ENCODE measurements at regions not wholly inside any gene's neighbourhood (a gene's known extent, or its start where the extent isn't known, plus 50 kb on each side); places are given as distances from the start of the nearest gene placed in this dataset.
"Not testable (repeated sequence)": the region's sequence is repeated elsewhere in the genome, so short reads cannot be mapped to it uniquely, and the experiment has no call there.

- no peak for DNase-seq
- Mint-ChIP-seq H3K4me1 (no peaks in the 10 kb centered on the region), H3K9me3 (peaks cover 0 to 5% (median 0%) of the 10 kb centered on the region in 7 donors), H3K36me3 (no peaks in the 10 kb centered on the region), H3K27me3 (no peaks in the 10 kb centered on the region), H3K4me3 (no peak overlapping the region), H3K27ac (no peak overlapping the region)
- no peak for ATAC-seq (ENCODE audit: low read depth in 2 of 2)
- Histone ChIP-seq H3K4me3 (ENCODE audit: low read depth, low read length) (no peak overlapping the region), H3K9me3 (ENCODE audit: control insufficient read depth in 2 of 2, low read length in 2 of 2) (peaks cover 0 to 5% of the 10 kb centered on the region in 2 experiments), H3K27me3 (ENCODE audit: control insufficient read depth, insufficient read depth, low read length) (no peaks in the 10 kb centered on the region), H3K36me3 (ENCODE audit: control insufficient read depth, insufficient read depth, low read length) (no peaks in the 10 kb centered on the region), H3K4me1 (ENCODE audit: control insufficient read depth, insufficient read depth, low read length, poor library complexity, severe bottlenecking) (no peaks in the 10 kb centered on the region), H3K27ac (ENCODE audit: insufficient read depth, low read length, poor library complexity, severe bottlenecking) (no peak overlapping the region)
Observed at GRCh38 chr15:20294651-20295237, 246.9 kb downstream of the GOLGA6L6 start.

GRCh38 chr15:20292422-20293005, 249.1 kb downstream of the GOLGA6L6 start:
- DNase-seq, result not testable (repeated sequence)

GRCh38 chr15:20291616-20292015, 250.0 kb downstream of the GOLGA6L6 start:
- not testable (repeated sequence) for H3K4me1 Mint-ChIP-seq; H3K36me3 ChIP-seq (ENCODE audit: control insufficient read depth, insufficient read depth, low read length); H3K36me3 Mint-ChIP-seq

More at GRCh38 chr15:20292422-20293005, 249.1 kb downstream of the GOLGA6L6 start:
- ATAC-seq (ENCODE audit: low read depth in 2 of 2); H3K4me3 ChIP-seq (ENCODE audit: low read depth, low read length); H3K36me3 ChIP-seq (ENCODE audit: control insufficient read depth, insufficient read depth, low read length); H3K9me3 Mint-ChIP-seq; H3K27me3 Mint-ChIP-seq; H3K27me3 ChIP-seq (ENCODE audit: control insufficient read depth, insufficient read depth, low read length); H3K9me3 ChIP-seq (ENCODE audit: control insufficient read depth in 2 of 2, low read length in 2 of 2); H3K36me3 Mint-ChIP-seq; H3K27ac Mint-ChIP-seq; H3K4me1 ChIP-seq (ENCODE audit: control insufficient read depth, insufficient read depth, low read length, poor library complexity, severe bottlenecking); H3K4me1 Mint-ChIP-seq; H3K4me3 Mint-ChIP-seq; H3K27ac ChIP-seq (ENCODE audit: insufficient read depth, low read length, poor library complexity, severe bottlenecking): not testable (repeated sequence)

GRCh38 chr15:20290606-20291005, 251.0 kb downstream of the GOLGA6L6 start:
- H3K4me1 ChIP-seq (ENCODE audit: control insufficient read depth, insufficient read depth, low read length, poor library complexity, severe bottlenecking); H3K9me3 Mint-ChIP-seq; H3K4me3 ChIP-seq (ENCODE audit: low read depth, low read length); H3K27ac Mint-ChIP-seq; ATAC-seq (ENCODE audit: low read depth in 2 of 2); H3K27me3 Mint-ChIP-seq; H3K4me1 Mint-ChIP-seq; H3K27ac ChIP-seq (ENCODE audit: insufficient read depth, low read length, poor library complexity, severe bottlenecking); H3K9me3 ChIP-seq (ENCODE audit: control insufficient read depth in 2 of 2, low read length in 2 of 2); H3K27me3 ChIP-seq (ENCODE audit: control insufficient read depth, insufficient read depth, low read length); DNase-seq; H3K36me3 Mint-ChIP-seq; H3K36me3 ChIP-seq (ENCODE audit: control insufficient read depth, insufficient read depth, low read length); H3K4me3 Mint-ChIP-seq: not testable (repeated sequence)

More at GRCh38 chr15:20291616-20292015, 250.0 kb downstream of the GOLGA6L6 start:
- not testable (repeated sequence) for H3K27me3 Mint-ChIP-seq; H3K27ac Mint-ChIP-seq; H3K9me3 Mint-ChIP-seq; H3K9me3 ChIP-seq (ENCODE audit: control insufficient read depth in 2 of 2, low read length in 2 of 2); H3K27me3 ChIP-seq (ENCODE audit: control insufficient read depth, insufficient read depth, low read length); DNase-seq; H3K4me3 ChIP-seq (ENCODE audit: low read depth, low read length); H3K4me1 ChIP-seq (ENCODE audit: control insufficient read depth, insufficient read depth, low read length, poor library complexity, severe bottlenecking); H3K27ac ChIP-seq (ENCODE audit: insufficient read depth, low read length, poor library complexity, severe bottlenecking); ATAC-seq (ENCODE audit: low read depth in 2 of 2); H3K4me3 Mint-ChIP-seq

GRCh38 chr15:20289538-20290103, 252.0 kb downstream of the GOLGA6L6 start:
- not testable (repeated sequence) for H3K27ac Mint-ChIP-seq; H3K4me1 Mint-ChIP-seq; H3K27ac ChIP-seq (ENCODE audit: insufficient read depth, low read length, poor library complexity, severe bottlenecking); DNase-seq; H3K9me3 ChIP-seq (ENCODE audit: control insufficient read depth in 2 of 2, low read length in 2 of 2); H3K4me3 ChIP-seq (ENCODE audit: low read depth, low read length); ATAC-seq (ENCODE audit: low read depth in 2 of 2); H3K27me3 ChIP-seq (ENCODE audit: control insufficient read depth, insufficient read depth, low read length); H3K4me1 ChIP-seq (ENCODE audit: control insufficient read depth, insufficient read depth, low read length, poor library complexity, severe bottlenecking); H3K36me3 Mint-ChIP-seq; H3K4me3 Mint-ChIP-seq; H3K36me3 ChIP-seq (ENCODE audit: control insufficient read depth, insufficient read depth, low read length); H3K27me3 Mint-ChIP-seq; H3K9me3 Mint-ChIP-seq

- not testable (repeated sequence) for ATAC-seq (ENCODE audit: low read depth in 2 of 2); DNase-seq; H3K4me3 Mint-ChIP-seq
Observed at GRCh38 chr15:20288800-20289537, 252.6 kb downstream of the GOLGA6L6 start.

GRCh38 chr15:20286559-20286958, 255.0 kb downstream of the GOLGA6L6 start:
- H3K4me1 Mint-ChIP-seq; H3K27me3 Mint-ChIP-seq; H3K27ac Mint-ChIP-seq; DNase-seq; H3K27ac ChIP-seq (ENCODE audit: insufficient read depth, low read length, poor library complexity, severe bottlenecking); H3K4me3 Mint-ChIP-seq; H3K36me3 Mint-ChIP-seq; ATAC-seq (ENCODE audit: low read depth in 2 of 2); H3K27me3 ChIP-seq (ENCODE audit: control insufficient read depth, insufficient read depth, low read length); H3K4me1 ChIP-seq (ENCODE audit: control insufficient read depth, insufficient read depth, low read length, poor library complexity, severe bottlenecking); H3K9me3 Mint-ChIP-seq; H3K4me3 ChIP-seq (ENCODE audit: low read depth, low read length); H3K36me3 ChIP-seq (ENCODE audit: control insufficient read depth, insufficient read depth, low read length); H3K9me3 ChIP-seq (ENCODE audit: control insufficient read depth in 2 of 2, low read length in 2 of 2): not testable (repeated sequence)

More at GRCh38 chr15:20288800-20289537, 252.6 kb downstream of the GOLGA6L6 start:
- H3K4me3 ChIP-seq (ENCODE audit: low read depth, low read length); H3K4me1 ChIP-seq (ENCODE audit: control insufficient read depth, insufficient read depth, low read length, poor library complexity, severe bottlenecking); H3K4me1 Mint-ChIP-seq; H3K27me3 ChIP-seq (ENCODE audit: control insufficient read depth, insufficient read depth, low read length); H3K27me3 Mint-ChIP-seq; H3K9me3 ChIP-seq (ENCODE audit: control insufficient read depth in 2 of 2, low read length in 2 of 2); H3K27ac ChIP-seq (ENCODE audit: insufficient read depth, low read length, poor library complexity, severe bottlenecking); H3K27ac Mint-ChIP-seq; H3K9me3 Mint-ChIP-seq; H3K36me3 Mint-ChIP-seq; H3K36me3 ChIP-seq (ENCODE audit: control insufficient read depth, insufficient read depth, low read length): not testable (repeated sequence)
